Activated T-cell treated with anti-CD3 and anti-CD28 coated beads, Interleukin-2, amount 50 U/mL, for 48 hours (primary cell): ENCODE measurements at regions not wholly inside any gene's neighbourhood (a gene's known extent, or its start where the extent isn't known, plus 50 kb on each side); places are given as distances from the start of the nearest gene placed in this dataset.
"Not testable (repeated sequence)": the region's sequence is repeated elsewhere in the genome, so short reads cannot be mapped to it uniquely, and the experiment has no call there.

ENCODE experiments used
- DNase-seq, 2 experiments: peaks; one replicate each; pipeline ENCODE4 v3.0.0-alpha.2; 2020

DNA sequence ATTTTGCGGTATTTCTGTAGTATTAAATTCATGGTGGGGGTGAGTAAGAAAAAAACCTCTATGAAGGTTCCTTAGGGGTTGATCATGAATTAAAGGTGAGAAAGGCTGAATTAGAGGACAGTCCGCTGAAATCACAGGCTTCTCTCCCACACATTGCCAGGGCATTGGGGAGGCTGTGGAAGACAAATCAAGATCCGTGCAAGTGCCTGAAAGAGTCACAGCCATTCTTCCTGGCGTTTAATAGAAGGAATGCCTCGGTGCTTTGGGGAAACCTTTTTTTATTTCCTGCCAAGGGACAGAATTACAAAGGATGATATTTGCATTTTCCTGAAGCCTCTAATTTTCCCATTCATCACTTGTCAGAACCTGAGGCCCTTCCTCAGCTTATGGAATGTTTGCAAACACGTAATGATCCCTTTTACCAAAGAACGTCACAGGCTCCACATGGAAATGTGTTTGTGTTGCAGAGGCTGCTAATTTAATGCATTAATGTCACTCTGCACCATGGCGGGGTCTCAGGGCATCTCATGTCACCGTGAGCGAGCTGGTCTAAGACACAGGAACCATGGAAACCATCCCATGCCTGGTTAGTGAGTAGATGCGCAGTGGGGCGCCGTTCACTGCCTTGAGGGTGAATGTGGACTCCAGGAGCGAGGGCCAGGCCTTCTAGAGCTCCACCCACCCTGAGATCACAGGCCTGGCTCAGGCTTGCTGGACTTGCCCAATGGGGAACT lies 185.9 kb upstream of the SULF2 start:
- DNase-seq = no peak

GRCh38 chr20:47970282-47970903 lies 185.1 kb upstream of the SULF2 start:
- DNase-seq = no peak

DNA sequence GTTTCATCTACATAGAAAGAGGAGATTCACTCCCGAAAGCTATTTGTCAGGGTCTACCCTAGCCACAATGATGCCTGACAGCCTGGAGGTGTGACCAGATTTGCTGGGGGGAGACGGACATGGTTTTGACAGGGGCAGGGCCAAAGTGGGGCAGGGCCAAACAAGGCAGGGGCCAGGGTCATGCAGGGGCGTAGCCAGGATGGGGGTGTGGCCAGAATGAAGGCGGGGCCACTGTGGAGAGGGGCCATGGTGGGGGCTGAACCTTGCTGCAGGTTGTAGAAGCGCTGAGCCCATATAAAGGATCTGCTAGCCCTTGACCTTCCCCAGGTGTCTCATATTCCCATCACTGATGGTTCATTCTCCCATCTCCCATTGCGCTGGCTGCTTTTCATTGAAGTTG lies 184.1 kb upstream of the SULF2 start:
- no peak for DNase-seq

DNA sequence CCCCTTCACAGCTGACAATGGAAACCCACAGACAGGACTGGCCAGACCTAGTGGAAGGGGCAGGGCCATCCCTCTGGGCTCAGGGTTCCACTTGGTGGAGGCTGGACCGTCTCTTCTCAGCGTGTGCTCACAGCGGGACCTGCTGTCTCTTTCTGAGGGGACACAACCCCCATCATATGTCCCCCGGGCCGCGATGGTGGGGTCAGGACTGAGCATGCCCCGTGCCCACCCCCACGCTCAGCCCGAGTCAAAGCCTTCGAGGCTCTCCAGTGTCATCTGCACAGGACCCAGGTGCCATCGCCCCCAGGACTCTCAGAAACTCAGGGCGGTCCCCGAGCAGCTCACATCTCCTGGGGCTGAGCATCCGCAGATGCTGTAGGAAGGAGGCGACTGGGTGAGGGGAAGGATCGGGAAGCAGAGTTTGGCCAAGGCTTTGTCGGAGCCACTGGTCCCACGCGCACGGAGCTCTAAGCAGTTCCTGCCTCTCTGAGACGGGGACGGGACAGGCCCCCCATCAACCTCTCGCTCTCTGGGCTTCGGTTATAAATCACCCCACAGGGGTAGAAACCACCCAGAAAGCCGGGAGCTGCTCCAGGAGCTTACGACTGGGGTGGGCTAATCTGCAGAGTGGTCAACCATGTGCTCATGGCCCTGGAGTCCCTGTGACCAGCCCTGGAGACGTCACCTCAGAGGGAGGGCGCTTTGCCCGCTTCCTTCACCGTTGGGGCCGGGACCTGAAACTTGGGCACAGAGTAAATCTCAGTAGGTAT lies 183.4 kb upstream of the SULF2 start:
- no peak for DNase-seq

DNA sequence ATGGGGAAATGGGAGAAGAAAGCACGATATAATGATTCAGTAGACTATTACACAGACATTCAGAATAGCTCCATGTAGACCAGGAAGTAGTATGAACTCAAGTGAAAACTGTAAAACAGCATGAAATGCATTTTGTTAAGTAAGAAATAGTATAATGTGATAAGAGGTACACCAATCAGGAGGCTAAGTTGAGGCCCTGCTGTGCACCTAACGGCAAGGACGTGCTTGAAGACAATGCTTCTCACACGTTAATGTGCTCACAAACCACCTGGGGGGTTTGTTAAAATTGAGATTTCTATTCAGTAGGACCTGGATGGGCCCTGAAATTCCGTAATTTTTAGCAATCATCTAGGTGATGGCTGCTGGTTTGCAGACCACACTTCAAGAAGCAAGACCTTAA lies 178.9 kb upstream of the SULF2 start:
- DNase-seq = no peak

- DNase-seq = no peak
These were observed 177.7 kb upstream of the SULF2 start for GRCh38 chr20:47963022-47963421.

DNA sequence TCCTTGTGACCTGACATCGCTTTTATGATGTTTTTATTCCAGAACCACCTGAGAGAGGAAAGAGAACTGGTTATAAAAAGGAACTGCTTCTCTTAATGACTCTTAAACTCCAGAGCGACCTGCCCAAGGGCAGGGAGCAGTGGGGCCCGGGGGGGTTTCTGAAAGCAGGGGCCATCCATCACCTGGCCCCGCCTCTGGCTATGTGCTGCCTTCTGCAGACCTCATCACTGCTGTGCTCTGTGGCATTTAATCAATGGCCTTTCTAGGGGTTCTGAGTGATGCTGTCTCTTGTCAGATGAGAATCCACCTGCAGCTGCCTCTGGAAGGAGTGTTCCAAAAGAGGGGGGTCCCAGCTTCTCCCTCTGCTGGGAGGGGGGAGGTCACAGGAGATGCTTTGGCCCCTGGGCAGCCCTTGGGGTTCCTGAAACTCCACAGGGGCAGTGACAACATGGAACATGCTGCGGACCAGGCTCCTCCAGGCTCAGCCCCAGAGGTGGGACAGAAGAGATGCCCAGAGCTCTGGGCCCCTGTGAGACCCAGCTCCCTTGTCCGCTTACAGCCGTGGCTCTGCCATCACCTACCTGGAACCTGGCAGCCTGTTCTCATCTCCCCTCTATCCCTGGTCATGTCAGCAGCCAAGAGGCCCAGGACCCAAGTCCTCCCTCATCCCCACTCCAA lies 177.1 kb upstream of the SULF2 start:
- no peak for DNase-seq

DNA sequence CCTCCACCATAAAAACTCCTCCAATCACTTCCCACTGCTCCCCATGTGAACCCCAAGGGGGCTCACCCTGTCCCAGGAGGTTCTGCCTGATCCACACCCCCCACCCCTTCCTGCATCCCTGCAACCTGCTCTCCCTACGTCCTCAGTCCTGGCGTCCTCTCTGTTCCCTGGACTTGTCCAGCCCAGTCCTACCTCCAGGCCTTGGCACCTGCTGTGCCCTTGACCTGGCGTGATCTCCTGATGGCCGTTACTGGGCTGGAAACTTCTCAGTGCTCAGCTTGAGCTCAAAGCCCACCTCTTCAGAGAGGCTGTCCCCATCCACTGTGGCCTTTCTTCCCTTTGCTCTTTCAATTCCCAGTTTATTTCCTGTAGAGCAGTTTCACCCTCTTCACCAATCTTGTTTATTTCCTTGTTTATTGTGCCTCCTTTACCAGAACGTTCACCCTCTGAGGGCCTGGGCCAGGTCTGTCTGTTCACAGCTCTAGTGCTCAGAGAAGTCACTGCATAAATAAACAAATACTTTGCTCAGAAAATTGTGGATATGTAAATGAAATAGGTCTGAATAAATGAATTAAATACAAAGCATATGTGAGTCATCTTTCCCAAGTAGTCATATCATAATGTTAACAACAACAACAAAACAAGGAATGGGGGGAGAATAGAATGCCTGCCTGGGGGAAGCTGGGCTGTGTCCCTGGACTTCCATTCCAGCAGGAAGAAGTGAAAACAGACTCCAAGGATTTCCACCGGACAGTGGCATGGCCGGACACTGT lies 175.7 kb upstream of the SULF2 start:
- DNase-seq = no peak

- no peak for DNase-seq
These were observed 175.0 kb upstream of the SULF2 start for GRCh38 chr20:47960277-47960676.

DNA sequence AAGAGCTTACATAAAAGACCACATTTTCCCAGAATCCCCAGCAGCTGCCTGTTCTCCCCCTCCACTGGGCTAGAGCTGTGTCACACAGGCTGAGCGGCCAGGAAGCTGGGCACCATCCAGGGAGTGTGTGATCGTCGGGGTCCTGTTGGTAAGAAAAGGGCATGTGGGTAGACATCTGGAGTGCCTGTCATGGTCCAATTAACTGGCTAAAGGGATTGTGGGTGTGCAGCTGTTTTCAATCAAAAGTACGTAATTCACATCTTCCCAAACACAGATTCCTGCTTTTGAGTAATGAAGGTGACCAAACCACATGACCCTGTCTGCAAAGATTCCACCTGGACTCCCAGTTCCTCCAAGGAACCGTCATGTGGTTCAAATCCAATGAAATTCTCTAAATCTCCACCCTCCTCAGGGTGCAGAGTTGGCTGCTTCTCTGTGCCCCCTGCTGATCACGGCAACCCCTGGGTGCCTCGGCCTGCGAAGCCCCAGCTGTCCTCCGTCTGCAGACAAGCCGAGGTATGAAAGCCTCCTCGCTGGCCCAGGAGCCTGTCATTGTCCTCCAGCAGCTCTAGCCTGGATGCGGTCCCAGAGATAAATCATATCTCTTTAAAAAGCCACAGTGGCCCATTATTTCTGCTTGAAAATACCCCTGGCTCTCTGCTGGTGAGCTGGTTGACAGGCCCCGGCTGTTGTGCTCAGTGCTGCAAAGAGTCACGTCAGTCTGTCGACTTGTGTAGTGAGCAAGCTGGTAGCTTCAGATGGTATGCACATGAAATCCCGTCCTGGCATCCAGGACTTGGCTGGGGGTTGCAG lies 172.9 kb upstream of the SULF2 start:
- DNase-seq = not testable (repeated sequence)

DNA sequence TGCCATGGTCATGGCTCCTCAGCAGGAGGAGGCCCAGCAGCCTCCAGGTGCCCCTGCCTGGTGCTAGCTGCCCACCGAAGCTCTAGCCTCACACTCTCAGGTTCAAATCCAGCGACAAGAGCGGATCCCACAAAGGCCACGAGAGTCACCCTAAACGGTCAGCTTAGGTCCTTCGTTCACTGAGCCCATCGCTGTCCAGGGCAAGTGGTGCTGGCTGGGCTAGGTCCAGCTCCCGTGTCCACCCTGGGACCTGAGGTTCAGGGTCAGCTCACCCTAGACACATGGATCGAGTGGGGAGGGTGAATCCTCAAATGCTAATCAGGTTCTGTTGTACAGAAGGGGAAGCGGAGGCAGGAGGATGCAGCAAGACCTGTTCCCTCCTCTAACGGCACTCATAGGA lies 171.9 kb upstream of the SULF2 start:
- no peak for DNase-seq

GRCh38 chr20:47956268-47956995 lies 171.2 kb upstream of the SULF2 start:
- DNase-seq = no peak

- DNase-seq = no peak
These were observed 168.2 kb upstream of the SULF2 start for GRCh38 chr20:47953471-47953870.

DNA sequence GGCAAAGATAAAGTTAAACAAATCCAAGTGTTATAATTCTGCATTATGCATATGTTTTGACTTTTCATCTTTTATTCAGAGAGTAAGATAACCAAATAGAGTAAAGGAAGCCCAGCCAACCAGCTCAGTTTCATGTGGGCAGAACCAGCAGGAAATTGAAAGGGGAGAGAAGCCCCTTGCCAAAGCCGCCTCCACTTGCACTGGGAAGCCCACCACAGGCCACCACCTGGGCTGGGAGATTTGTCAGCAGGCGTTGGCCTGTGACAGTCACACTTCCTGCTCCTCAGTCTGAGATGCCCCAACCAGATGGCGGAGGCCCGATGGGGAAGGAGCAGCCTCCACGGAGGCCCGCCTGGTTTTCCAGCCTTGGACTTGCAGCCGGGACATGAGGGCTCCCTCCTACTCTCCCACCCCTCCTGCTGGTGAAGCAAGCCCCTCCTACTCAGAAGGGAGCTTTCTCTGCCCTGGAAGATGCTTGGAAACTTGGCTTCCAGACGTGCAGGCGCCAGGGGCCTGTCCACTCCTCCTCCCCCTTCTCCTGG lies 166.8 kb upstream of the SULF2 start:
- DNase-seq = no peak

DNA sequence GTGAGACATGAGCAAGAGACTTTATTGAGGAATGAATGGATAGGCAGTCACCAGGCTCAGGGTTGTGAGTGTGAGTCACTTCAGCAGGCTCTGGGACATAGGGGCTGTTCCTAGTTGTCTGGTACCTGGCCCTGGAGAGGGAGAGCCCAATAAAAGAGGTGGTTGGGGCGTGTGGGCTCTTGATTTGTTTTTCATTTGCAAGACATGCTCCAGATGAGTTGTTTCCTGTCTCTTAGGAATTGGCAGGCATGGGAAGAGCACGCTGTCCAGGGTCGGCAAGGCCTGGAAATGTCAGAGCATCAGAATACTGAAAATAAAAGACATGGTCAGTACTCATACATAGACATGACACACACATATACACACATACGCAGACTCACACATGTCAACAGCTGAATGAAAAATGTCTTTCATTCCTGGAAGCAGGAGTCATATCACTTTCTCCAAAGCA lies 166.3 kb upstream of the SULF2 start:
- no peak for DNase-seq

DNA sequence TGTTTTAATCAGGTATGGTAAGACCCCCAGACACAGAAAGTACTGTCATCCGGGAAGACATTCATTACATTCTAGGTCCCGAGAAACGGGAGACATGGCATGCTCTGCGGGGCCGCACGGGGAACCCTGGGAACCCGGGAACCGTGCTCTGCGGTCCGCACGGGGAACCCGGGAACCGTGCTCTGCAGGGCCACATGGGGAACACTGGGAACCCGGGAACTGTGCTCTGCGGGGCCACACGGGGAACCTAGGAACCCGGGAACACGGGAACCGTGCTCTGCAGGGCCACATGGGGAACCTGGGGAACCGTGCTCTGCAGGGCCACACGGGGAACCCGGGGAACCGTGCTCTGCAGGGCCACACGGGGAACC lies 165.6 kb upstream of the SULF2 start:
- DNase-seq = no peak

- no peak for DNase-seq
These were observed 165.0 kb upstream of the SULF2 start for GRCh38 chr20:47950124-47950912.

DNA sequence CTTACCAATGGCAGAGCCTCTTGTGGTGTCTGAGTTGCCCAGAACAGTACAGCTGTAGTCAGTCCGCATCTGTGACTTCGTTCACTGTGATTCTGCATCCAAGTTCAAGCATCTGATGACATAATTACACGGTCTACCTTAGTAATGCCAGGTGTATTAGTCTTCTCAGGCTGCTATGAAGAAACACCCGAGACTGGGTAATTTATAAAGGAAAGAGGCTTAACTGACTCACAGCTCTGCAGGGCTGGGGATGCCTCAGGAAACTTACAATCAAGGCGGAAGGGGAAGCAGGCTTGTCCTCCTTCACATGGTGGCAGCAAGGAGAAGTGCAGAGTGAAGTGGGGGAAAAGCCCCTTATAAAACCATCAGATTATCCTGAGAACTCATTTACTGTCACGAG lies 163.9 kb upstream of the SULF2 start:
- no peak for DNase-seq

- DNase-seq = no peak
These were observed 159.4 kb upstream of the SULF2 start for GRCh38 chr20:47944682-47945081.

DNA sequence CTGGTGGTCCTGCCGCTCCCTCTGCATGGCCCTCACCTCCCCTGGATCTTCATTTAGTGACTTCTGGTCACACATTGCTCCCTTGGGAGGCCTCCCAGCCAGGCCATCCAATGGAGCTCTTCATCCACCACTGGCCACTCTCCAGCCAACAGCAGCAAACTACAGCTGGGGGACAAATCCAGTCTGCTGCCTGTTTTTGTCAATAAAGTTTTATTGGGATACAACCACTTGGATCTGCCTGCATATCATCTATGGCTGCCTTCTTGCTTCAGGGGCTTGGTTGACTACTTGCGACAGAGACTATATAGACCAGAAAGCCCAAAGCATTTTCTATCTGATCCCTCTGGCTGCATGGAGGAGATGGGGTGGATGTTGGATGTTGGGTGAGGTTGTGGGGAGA lies 156.6 kb upstream of the SULF2 start:
- DNase-seq = no peak
